NCI-H2081 treated with DMSO at 0.1 percent for 48 hours (cell line): ENCODE measurements at regions not wholly inside any gene's neighbourhood (a gene's known extent, or its start where the extent isn't known, plus 50 kb on each side); places are given as distances from the start of the nearest gene placed in this dataset.

Experiments used
- DNase-seq: peaks from one replicate; lab custom pipeline; 2025; lab: John Stamatoyannopoulos, UW

GRCh38 chr2:186069676-186070075 lies 331.1 kb downstream of the FSIP2 start:
- DNase-seq, result no peak

- no peak for DNase-seq
Measured at GRCh38 chr2:186085226-186085625, 346.6 kb downstream of the FSIP2 start.

GRCh38 chr2:186093174-186093573 lies 354.6 kb downstream of the FSIP2 start:
- no peak for DNase-seq

- no peak for DNase-seq
Measured at GRCh38 chr2:186098821-186099220, 360.2 kb downstream of the FSIP2 start.

GRCh38 chr2:186099826-186100225 lies 361.2 kb downstream of the FSIP2 start:
- no peak for DNase-seq

- no peak for DNase-seq
Measured at GRCh38 chr2:186100636-186101035, 362.0 kb downstream of the FSIP2 start.

- no peak for DNase-seq
Measured at GRCh38 chr2:186101616-186102015, 363.0 kb downstream of the FSIP2 start.

- DNase-seq, result no peak
Measured at GRCh38 chr2:186103276-186103675, 364.7 kb downstream of the FSIP2 start.

- DNase-seq, result no peak
Measured at GRCh38 chr2:186105016-186105724, 366.6 kb downstream of the FSIP2 start.

GRCh38 chr2:186108470-186108869 lies 369.9 kb downstream of the FSIP2 start:
- no peak for DNase-seq

GRCh38 chr2:186113284-186113683 lies 372.8 kb upstream of the ZC3H15 start:
- DNase-seq, result no peak

- DNase-seq, result no peak
Measured at GRCh38 chr2:186125156-186125555, 360.9 kb upstream of the ZC3H15 start.

- no peak for DNase-seq
Measured at GRCh38 chr2:186125625-186126024, 360.4 kb upstream of the ZC3H15 start.

GRCh38 chr2:186126181-186126580 lies 359.9 kb upstream of the ZC3H15 start:
- no peak for DNase-seq

GRCh38 chr2:186129767-186130581 lies 356.1 kb upstream of the ZC3H15 start:
- DNase-seq, result peak; percentile 35

GRCh38 chr2:186130748-186131641 lies 355.1 kb upstream of the ZC3H15 start:
- peak; percentile 93 for DNase-seq

- DNase-seq, result no peak
Measured at GRCh38 chr2:186135686-186136085, 350.4 kb upstream of the ZC3H15 start.

- no peak for DNase-seq
Measured at GRCh38 chr2:186136860-186137259, 349.2 kb upstream of the ZC3H15 start.

- DNase-seq, result no peak
Measured at GRCh38 chr2:186138845-186139244, 347.2 kb upstream of the ZC3H15 start.

GRCh38 chr2:186159101-186159500 lies 327.0 kb upstream of the ZC3H15 start:
- no peak for DNase-seq

GRCh38 chr2:186164325-186164724 lies 321.7 kb upstream of the ZC3H15 start:
- no peak for DNase-seq

GRCh38 chr2:186170693-186171092 lies 315.4 kb upstream of the ZC3H15 start:
- DNase-seq, result no peak
